ENCODE measurements at regions not wholly inside any gene's neighbourhood (a gene's known extent, or its start where the extent isn't known, plus 50 kb on each side); places are given as distances from the start of the nearest gene placed in this dataset.

DNA sequence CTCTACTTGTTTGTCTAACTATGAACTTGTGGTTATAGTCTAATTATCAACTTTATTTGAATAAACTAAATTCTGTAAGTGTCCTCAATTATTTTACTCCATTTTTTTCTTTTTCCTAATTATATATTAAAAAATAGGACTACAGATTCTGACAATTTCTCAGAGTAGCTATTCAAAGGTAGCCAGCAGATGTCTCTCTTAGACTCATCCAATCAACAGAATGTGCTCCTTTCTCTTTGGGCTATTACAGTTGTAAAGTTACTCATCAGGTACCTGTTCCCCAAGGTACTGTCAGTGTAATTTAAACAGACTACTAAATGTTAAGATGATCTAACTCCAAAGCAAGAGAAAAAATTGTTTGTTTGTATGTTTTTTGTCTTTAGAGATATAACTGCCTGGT is 248.6 kb downstream of the PCDH18 start (continued):
- no peak for TF ChIP-seq YY1 (IDR thresholded peaks at IDR 0.05; ENCODE audit: extremely low read depth, insufficient replicate concordance, low read depth, low read length)

- no peak overlapping the region for H2AFZ ChIP-seq (ENCODE audit: low read depth, low read length, poor library complexity, severe bottlenecking)
Measured at GRCh38 chr4:137278431-137278830, 253.9 kb downstream of the PCDH18 start.

DNA sequence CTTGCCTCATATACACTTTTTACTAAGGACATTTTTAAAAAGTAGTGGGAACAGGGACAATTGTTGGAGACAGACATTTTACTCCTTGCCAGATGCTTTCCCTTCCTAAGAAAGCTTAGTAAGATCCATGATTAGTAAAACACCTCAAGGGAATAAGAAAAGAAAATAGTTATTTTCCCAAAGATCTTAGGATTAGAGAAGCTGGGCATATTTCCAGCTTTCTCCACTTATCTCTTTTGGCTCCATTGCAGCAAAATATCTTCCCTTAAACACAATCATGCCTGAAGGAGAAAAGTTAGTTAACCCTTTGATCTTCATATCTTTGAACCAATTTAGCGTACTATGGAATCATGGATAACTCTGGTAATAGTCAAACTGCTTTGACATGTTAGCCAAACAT is 257.9 kb downstream of the PCDH18 start:
- no peak overlapping the region for H3K27ac ChIP-seq (ENCODE audit: low read depth, low read length)
- RAD21 ChIA-PET (ENCODE audit: low non-redundant PET in 1 of 2, low total read pairs in 2 of 2, uncharacterized antibody in 2 of 2, unreplicated experiment in 2 of 2) = no interaction called here
- no peak overlapping the region for H2AFZ ChIP-seq (ENCODE audit: low read depth, low read length, poor library complexity, severe bottlenecking)
- no peaks in the 10 kb centered on the region for H3K9me2 ChIP-seq (ENCODE audit: insufficient read depth)
- POLR2A ChIA-PET = no interaction called here
- DNase-seq (ENCODE audit: low read depth, low spot score) = no peak
- no peaks in the 10 kb centered on the region for H4K20me1 ChIP-seq (ENCODE audit: insufficient read depth)
- H3K4me3 ChIP-seq (replicated peaks in 1 of 2; ENCODE audit: low read depth in 1 of 2, low read length in 2 of 2) = no peak overlapping the region
- H3K36me3 ChIP-seq (ENCODE audit: control insufficient read depth in 1 of 2, insufficient read depth in 2 of 2, low read length in 2 of 2) = no peaks in the 10 kb centered on the region
- CTCF ChIA-PET = no interaction called here
- no peak overlapping the region for H3K9ac ChIP-seq (ENCODE audit: low read length)
- H3K79me2 ChIP-seq (ENCODE audit: insufficient read depth, low read length) = no peaks in the 10 kb centered on the region
- H3K27me3 ChIP-seq (ENCODE audit: insufficient read depth, low read length) = no peaks in the 10 kb centered on the region
- no peak for ATAC-seq
- no TSS peak for BruUV-seq (replicated peaks)
- H3K4me2 ChIP-seq (ENCODE audit: low read length) = no peak overlapping the region
- intact Hi-C loops (cut with micrococcal nuclease) = no loop called here
- no peaks in the 10 kb centered on the region for H3K9me3 ChIP-seq (ENCODE audit: control insufficient read depth in 1 of 2, insufficient read depth in 1 of 2, low read depth in 1 of 2, low read length in 2 of 2)
- TF ChIP-seq EZH2 (IDR thresholded peaks at IDR 0.05) = no peak
- TF ChIP-seq CEBPB (IDR thresholded peaks at IDR 0.05; ENCODE audit: low read depth) = no peak
- no peak for TF ChIP-seq EZH2phosphoT487 (IDR thresholded peaks at IDR 0.05; ENCODE audit: borderline replicate concordance)
- no peaks in the 10 kb centered on the region for H3K4me1 ChIP-seq (ENCODE audit: control insufficient read depth in 1 of 2, insufficient read depth in 2 of 2, low read length in 2 of 2)

More at GRCh38 chr4:137278431-137278830, 253.9 kb downstream of the PCDH18 start:
- Histone ChIP-seq H3K27me3 (ENCODE audit: insufficient read depth, low read length) (no peaks in the 10 kb centered on the region), H3K4me1 (ENCODE audit: control insufficient read depth in 1 of 2, insufficient read depth in 2 of 2, low read length in 2 of 2) (no peaks in the 10 kb centered on the region), H3K4me2 (ENCODE audit: low read length) (no peak overlapping the region), H3K9me2 (ENCODE audit: insufficient read depth) (no peaks in the 10 kb centered on the region), H3K27ac (ENCODE audit: low read depth, low read length) (no peak overlapping the region), H3K9me3 (ENCODE audit: control insufficient read depth in 1 of 2, insufficient read depth in 1 of 2, low read depth in 1 of 2, low read length in 2 of 2) (no peaks in the 10 kb centered on the region), H3K4me3 (replicated peaks in 1 of 2; ENCODE audit: low read depth in 1 of 2, low read length in 2 of 2) (no peak overlapping the region), H4K20me1 (ENCODE audit: insufficient read depth) (no peaks in the 10 kb centered on the region), H3K9ac (ENCODE audit: low read length) (no peak overlapping the region), H3K36me3 (ENCODE audit: control insufficient read depth in 1 of 2, insufficient read depth in 2 of 2, low read length in 2 of 2) (no peaks in the 10 kb centered on the region), H3K79me2 (ENCODE audit: insufficient read depth, low read length) (no peaks in the 10 kb centered on the region)
- ATAC-seq (no peak), DNase-seq (ENCODE audit: low read depth, low spot score) (no peak)
- ChIA-PET RAD21 (ENCODE audit: low non-redundant PET in 1 of 2, low total read pairs in 2 of 2, uncharacterized antibody in 2 of 2, unreplicated experiment in 2 of 2) (no interaction called here), POLR2A (no interaction called here), CTCF (no interaction called here)
- intact Hi-C loops (cut with micrococcal nuclease) = no loop called here
- no TSS peak for BruUV-seq (replicated peaks)
- no peak for TF ChIP-seq POLR2A (IDR thresholded peaks at IDR 0.05; ENCODE audit: borderline replicate concordance, extremely low read depth, insufficient read depth, insufficient read length)
- TF ChIP-seq EZH2phosphoT487 (IDR thresholded peaks at IDR 0.05; ENCODE audit: borderline replicate concordance) = no peak

All from HCT116 (cell line).